ENCODE measurements at regions not wholly inside any gene's neighbourhood (a gene's known extent, or its start where the extent isn't known, plus 50 kb on each side); places are given as distances from the start of the nearest gene placed in this dataset.

GRCh38 chr22:17315310-17315709 is 54.0 kb upstream of the CECR2 start:
- no peak for TF ChIP-seq POLR2A (IDR thresholded peaks at IDR 0.05)
- TF ChIP-seq, protein P1, sequence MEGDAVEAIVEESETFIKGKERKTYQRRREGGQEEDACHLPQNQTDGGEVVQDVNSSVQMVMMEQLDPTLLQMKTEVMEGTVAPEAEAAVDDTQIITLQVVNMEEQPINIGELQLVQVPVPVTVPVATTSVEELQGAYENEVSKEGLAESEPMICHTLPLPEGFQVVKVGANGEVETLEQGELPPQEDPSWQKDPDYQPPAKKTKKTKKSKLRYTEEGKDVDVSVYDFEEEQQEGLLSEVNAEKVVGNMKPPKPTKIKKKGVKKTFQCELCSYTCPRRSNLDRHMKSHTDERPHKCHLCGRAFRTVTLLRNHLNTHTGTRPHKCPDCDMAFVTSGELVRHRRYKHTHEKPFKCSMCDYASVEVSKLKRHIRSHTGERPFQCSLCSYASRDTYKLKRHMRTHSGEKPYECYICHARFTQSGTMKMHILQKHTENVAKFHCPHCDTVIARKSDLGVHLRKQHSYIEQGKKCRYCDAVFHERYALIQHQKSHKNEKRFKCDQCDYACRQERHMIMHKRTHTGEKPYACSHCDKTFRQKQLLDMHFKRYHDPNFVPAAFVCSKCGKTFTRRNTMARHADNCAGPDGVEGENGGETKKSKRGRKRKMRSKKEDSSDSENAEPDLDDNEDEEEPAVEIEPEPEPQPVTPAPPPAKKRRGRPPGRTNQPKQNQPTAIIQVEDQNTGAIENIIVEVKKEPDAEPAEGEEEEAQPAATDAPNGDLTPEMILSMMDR (IDR thresholded peaks at IDR 0.05): no peak

All from Peyer's patch (tissue), 4 donors.